Mesodermal cell (in vitro differentiated cells): ENCODE measurements at regions not wholly inside any gene's neighbourhood (a gene's known extent, or its start where the extent isn't known, plus 50 kb on each side); places are given as distances from the start of the nearest gene placed in this dataset.

ENCODE experiments used
- H3K27ac ChIP-seq: 2 replicates; pipeline ENCODE4 v1.7.0; 2013; ENCODE audit warnings: mild to moderate bottlenecking, low read depth, low read length, moderate library complexity; ENCODE audit not compliant: severe bottlenecking
- H3K36me3 ChIP-seq: 2 replicates; pipeline ENCODE4 v1.7.1; 2013; ENCODE audit warnings: mild to moderate bottlenecking, low read length, moderate library complexity; ENCODE audit not compliant: control insufficient read depth, insufficient read depth
- H3K4me1 ChIP-seq: one replicate; pipeline ENCODE4 v1.7.1; 2013; ENCODE audit warnings: mild to moderate bottlenecking, low read length; ENCODE audit not compliant: insufficient read depth, control insufficient read depth, poor library complexity, severe bottlenecking
- H3K4me3 ChIP-seq: 2 replicates; pipeline ENCODE4 v1.7.0; 2013; ENCODE audit warnings: low read length, control low read depth, mild to moderate bottlenecking; ENCODE audit not compliant: insufficient read depth, poor library complexity, severe bottlenecking; ENCODE audit errors: extremely low read depth
- H3K9me3 ChIP-seq: 2 replicates; pipeline ENCODE4 v1.7.1; 2013; ENCODE audit warnings: mild to moderate bottlenecking, low read length, moderate library complexity; ENCODE audit not compliant: control insufficient read depth
- WGBS, 2 experiments: methylation state at CpG; one replicate each; pipeline ENCODE4 v1.1.5; 2013; ENCODE audit warnings: missing lambda C conversion rate in 2 of 2; ENCODE audit not compliant: insufficient coverage in 2 of 2; 5-methylcytosine and 5-hydroxymethylcytosine counted together

GRCh38 chr7:68125168-68125567 lies 1128.5 kb downstream of the TYW1 start:
- H3K27ac ChIP-seq: no peak overlapping the region
- H3K9me3 ChIP-seq: peaks cover 3% of the 10 kb centered on the region
- H3K4me3 ChIP-seq: no peak overlapping the region
- H3K36me3 ChIP-seq: no peaks in the 10 kb centered on the region
- no peaks in the 10 kb centered on the region for H3K4me1 ChIP-seq
- WGBS, 2 experiments: 72 to 92% methylated on average over 2 of the region's 2 CpGs

DNA sequence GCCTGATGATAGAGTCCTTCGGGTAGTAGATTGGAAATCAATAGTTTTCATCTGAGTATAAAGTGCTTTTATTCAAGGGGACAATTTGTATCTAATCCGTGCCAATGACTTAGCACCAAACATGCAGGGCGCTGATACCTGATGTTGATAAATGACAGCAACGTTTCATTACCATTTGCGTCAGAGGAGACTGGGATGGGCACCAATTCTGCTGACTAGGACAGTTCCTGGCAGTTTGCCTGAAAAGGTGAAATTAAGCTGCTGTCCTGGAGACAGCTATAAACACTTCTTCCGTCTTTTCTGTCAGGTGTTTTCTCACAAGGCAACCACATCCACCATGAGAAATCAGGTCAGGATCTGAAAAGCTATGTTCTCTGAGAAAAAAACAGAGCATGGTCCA lies 1136.4 kb downstream of the TYW1 start:
- H3K4me1 ChIP-seq: no peaks in the 10 kb centered on the region
- no peak overlapping the region for H3K27ac ChIP-seq
- no peaks in the 10 kb centered on the region for H3K9me3 ChIP-seq
- no peaks in the 10 kb centered on the region for H3K36me3 ChIP-seq
- 82 to 95% methylated on average over 5 to 6 of the region's 6 CpGs for WGBS, 2 experiments
- H3K4me3 ChIP-seq: no peak overlapping the region

- Histone ChIP-seq H3K4me3 (no peak overlapping the region), H3K27ac (no peak overlapping the region), H3K9me3 (peaks cover 25% of the 10 kb centered on the region)
Observed at GRCh38 chr7:68143345-68143744, 1146.7 kb downstream of the TYW1 start.

GRCh38 chr7:68146983-68147382 lies 1150.3 kb downstream of the TYW1 start:
- 40 to 88% methylated on average over 1 of the region's 1 CpG for WGBS, 2 experiments
- H3K27ac ChIP-seq: no peak overlapping the region
- no peaks in the 10 kb centered on the region for H3K36me3 ChIP-seq
- H3K4me1 ChIP-seq: no peaks in the 10 kb centered on the region
- peaks cover 25% of the 10 kb centered on the region for H3K9me3 ChIP-seq
- no peak overlapping the region for H3K4me3 ChIP-seq

More at GRCh38 chr7:68143345-68143744, 1146.7 kb downstream of the TYW1 start:
- H3K4me1 ChIP-seq: no peaks in the 10 kb centered on the region
- H3K36me3 ChIP-seq: no peaks in the 10 kb centered on the region

DNA sequence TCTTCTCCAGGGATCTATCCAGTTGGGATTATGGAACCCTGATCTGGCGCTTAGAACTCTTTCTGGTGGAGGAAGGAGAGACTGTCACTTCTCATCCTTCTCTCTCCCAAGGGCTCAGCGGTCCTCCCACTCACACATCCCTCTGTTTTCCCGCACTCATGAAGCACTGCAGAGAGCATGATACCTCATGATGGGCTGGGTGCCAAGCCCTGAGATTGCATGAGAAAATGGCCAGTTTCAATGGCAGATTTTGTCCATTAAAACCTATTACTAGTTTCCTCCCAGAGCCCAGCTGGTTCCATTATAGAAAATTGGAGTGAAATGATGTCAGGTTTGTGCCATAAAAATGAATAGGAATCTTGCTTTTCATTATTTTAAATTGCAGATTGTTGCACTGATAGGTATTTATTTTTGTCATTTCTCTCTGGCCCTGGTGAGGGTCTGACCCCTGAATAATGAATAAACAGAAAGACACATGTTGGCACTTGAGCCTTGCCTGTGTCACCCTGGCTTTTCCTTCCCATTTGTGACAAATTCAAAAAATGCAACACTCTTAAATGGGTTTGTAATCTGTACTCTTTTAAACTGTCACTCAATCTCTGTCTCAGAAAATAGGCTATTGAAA lies 1151.1 kb downstream of the TYW1 start:
- no peaks in the 10 kb centered on the region for H3K36me3 ChIP-seq
- peaks cover 21% of the 10 kb centered on the region for H3K9me3 ChIP-seq
- H3K4me1 ChIP-seq: no peaks in the 10 kb centered on the region
- 75 to 100% methylated on average over 2 of the region's 3 CpGs for WGBS, 2 experiments
- no peak overlapping the region for H3K27ac ChIP-seq
- no peak overlapping the region for H3K4me3 ChIP-seq

GRCh38 chr7:68148440-68148839 lies 1151.8 kb downstream of the TYW1 start:
- no peak overlapping the region for H3K27ac ChIP-seq
- H3K4me1 ChIP-seq: no peaks in the 10 kb centered on the region
- no peaks in the 10 kb centered on the region for H3K36me3 ChIP-seq
- H3K9me3 ChIP-seq: peaks cover 14% of the 10 kb centered on the region
- WGBS, 2 experiments: no CpG with 5 or more reads among the region's 2 CpGs
- H3K4me3 ChIP-seq: no peak overlapping the region

DNA sequence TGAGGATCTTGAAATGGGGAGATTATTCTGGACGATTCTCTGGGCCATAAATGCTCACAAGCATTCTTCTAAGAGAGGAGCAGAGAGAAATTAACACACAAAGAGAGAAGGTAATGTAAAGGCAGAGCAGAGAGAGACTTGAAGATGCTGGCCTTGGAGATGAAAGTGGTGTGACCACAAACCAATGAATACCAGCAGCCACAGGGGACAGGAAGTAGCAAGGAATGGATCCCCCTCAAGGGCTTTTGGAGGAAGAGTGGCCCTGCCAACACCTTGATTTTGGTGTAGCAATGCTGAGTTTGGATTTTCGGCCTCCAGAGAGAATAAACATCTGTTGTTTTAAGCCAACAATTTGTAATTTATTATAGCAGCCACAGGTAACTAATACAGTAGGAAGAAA lies 1155.6 kb downstream of the TYW1 start:
- Histone ChIP-seq H3K9me3 (no peaks in the 10 kb centered on the region), H3K4me3 (no peak overlapping the region), H3K27ac (no peak overlapping the region), H3K36me3 (no peaks in the 10 kb centered on the region), H3K4me1 (no peaks in the 10 kb centered on the region)
- WGBS, 2 experiments: 80 to 100% methylated on average over 1 of the region's 2 CpGs

DNA sequence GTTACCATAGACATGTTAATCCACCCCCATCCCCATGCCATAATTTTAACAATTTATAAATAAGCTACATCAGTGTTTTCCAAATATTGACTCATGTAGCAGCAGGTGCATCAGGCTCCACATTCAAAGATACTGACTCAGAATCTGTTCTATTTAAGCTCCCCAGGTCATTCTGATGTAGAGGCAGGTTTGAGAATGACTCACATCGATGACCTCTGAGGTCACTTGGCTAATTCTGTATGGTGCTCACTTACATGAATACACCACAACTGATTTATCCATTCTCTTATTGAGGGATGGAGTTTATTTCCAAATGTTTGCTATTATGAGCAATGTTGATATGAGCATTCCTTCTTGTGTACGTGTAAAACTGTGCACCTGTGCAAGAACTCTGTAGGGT lies 1159.0 kb downstream of the TYW1 start:
- Histone ChIP-seq H3K4me3 (no peak overlapping the region), H3K9me3 (no peaks in the 10 kb centered on the region), H3K27ac (no peak overlapping the region), H3K4me1 (no peaks in the 10 kb centered on the region), H3K36me3 (no peaks in the 10 kb centered on the region)
- WGBS, 2 experiments: 100% methylated on average over 1 of the region's 2 CpGs

DNA sequence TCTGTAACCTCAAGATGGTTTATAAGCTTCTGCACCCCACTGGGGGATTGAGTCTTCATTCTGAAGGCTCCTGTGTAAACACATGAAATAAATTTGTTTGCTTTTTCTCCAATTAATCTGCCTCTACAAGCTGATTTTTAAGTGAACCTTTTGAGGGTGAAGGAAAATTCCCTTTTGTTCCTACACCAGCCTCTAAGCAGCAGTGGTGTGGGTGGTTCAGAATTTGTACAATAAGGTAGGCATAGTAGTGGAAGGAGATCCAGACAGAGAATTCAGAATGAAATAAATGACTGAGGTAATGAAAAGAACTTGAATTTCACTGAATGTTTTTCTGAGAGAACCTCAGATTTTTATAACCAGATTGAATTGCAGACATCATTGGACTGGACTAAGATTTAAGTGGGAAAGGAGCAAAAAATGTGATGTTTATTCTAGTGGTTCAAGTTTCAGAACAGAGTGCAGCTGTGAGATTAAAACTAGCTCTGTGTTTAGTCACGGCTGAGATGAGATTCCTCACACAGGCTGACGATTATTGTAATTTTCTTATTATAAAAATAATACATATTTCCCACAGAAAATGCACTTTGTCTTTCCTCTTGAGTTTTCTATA lies 1162.2 kb downstream of the TYW1 start:
- Histone ChIP-seq H3K36me3 (no peaks in the 10 kb centered on the region), H3K4me1 (no peaks in the 10 kb centered on the region), H3K4me3 (no peak overlapping the region), H3K9me3 (no peaks in the 10 kb centered on the region), H3K27ac (no peak overlapping the region)
- WGBS, 2 experiments: no CpG with 5 or more reads among the region's 2 CpGs

DNA sequence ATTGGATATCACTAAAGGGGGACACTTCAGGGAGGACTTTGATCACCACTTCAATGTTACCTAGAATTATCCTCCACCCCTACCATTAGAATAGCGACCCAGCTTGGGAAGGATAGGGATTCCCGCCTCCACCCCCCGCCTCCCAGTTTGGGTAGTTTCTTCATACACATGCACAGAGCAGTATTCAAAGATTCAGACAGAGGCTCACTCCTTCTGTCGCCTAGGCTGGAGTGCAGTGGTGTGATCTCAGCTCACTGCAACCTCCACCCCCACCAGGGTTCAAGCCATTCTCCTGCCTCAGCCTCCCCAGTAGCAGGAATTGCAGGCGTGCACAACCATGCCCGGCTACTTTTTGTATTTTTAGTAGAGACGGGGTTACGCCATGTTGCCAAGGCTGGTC lies 1166.1 kb downstream of the TYW1 start:
- WGBS, 2 experiments: 89% methylated on average over 8 of the region's 8 CpGs
- H3K36me3 ChIP-seq: no peaks in the 10 kb centered on the region
- H3K27ac ChIP-seq: no peak overlapping the region
- H3K4me3 ChIP-seq: no peak overlapping the region
- no peaks in the 10 kb centered on the region for H3K9me3 ChIP-seq
- H3K4me1 ChIP-seq: no peaks in the 10 kb centered on the region

DNA sequence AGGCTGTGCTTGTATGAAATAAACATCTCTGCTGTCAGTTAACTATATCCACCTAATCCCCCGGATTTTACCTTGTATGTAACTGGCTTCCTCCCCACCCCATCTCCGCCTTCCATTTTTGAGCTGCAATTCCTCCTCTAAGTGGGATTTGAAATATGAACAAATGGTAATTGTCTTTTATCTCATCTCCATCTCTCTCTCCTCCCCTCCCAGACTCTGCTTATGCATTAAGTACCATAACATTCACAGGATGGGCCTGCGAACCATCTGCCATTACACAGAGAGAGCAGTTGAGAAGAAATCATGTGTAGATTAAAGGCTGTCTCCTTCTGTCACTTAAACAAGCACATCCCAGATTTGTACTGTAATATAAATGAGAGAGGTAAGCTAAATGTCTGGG lies 1169.9 kb downstream of the TYW1 start:
- no peak overlapping the region for H3K4me3 ChIP-seq
- H3K27ac ChIP-seq: no peak overlapping the region
- no peaks in the 10 kb centered on the region for H3K36me3 ChIP-seq
- H3K4me1 ChIP-seq: no peaks in the 10 kb centered on the region
- no peaks in the 10 kb centered on the region for H3K9me3 ChIP-seq
- 0% methylated on average over 1 of the region's 3 CpGs; no CpG with 5 or more reads in 1 of the 2 experiments for WGBS, 2 experiments
